Lower leg skin (tissue), 4 donors: ENCODE measurements at regions not wholly inside any gene's neighbourhood (a gene's known extent, or its start where the extent isn't known, plus 50 kb on each side); places are given as distances from the start of the nearest gene placed in this dataset.

Experiments
- DNase-seq, 2 donors: peaks; one replicate each; pipeline ENCODE4 v3.0.0-alpha.2; 2019; ENCODE audit warnings: low spot score in 2 of 2
- H3K4me3 ChIP-seq: fragments of 200-600 bp; sonication (generic); 2 replicates; pipeline ENCODE4 v1.5.1; 2017; ENCODE audit warnings: mild to moderate bottlenecking, low read depth; ENCODE audit not compliant: poor library complexity, severe bottlenecking
- CTCF ChIP-seq, 3 donors: fragments of 450-650 bp; IDR thresholded peaks; one replicate each; pipeline ENCODE4 v1.5.1; 2016; ENCODE audit warnings: antibody characterized with exemption in 3 of 3, mild to moderate bottlenecking in 3 of 3, moderate library complexity in 2 of 3
- POLR2A ChIP-seq, 2 donors: fragments of 450-650 bp; IDR thresholded peaks; one replicate each; pipeline ENCODE4 v1.6.1; 2016 to 2017; ENCODE audit warnings: antibody characterized with exemption in 2 of 2, mild to moderate bottlenecking in 1 of 2, moderate library complexity in 1 of 2
- WGBS, 2 donors: methylation state at CpG; one replicate each; pipeline ENCODE4 v1.1.5; 2018; 5-methylcytosine and 5-hydroxymethylcytosine counted together
- intact Hi-C: fragments of 100-400 bp; cut with DNase I; formaldehyde crosslinking; loops from one replicate; pipeline ENCODE4 v1.15.0; 2023; ENCODE audit warnings: low total_unique reads

GRCh38 chr16:65280845-65281512 is 159.1 kb upstream of the CDH11 start:
- TF ChIP-seq CTCF (IDR thresholded peaks at IDR 0.05) (no peak), POLR2A (IDR thresholded peaks at IDR 0.05) (no peak)
- intact Hi-C loops, result no loop called here

GRCh38 chr16:65279576-65279975 is 157.7 kb upstream of the CDH11 start:
- H3K4me3 ChIP-seq, result no peak overlapping the region
- no peak for DNase-seq
- TF ChIP-seq CTCF (IDR thresholded peaks at IDR 0.05), result no peak
- TF ChIP-seq POLR2A (IDR thresholded peaks at IDR 0.05), result no peak
- 97 to 100% methylated on average over 1 of the region's 1 CpG for WGBS, 2 donors
- intact Hi-C loops, result no loop called here

More at GRCh38 chr16:65280845-65281512, 159.1 kb upstream of the CDH11 start:
- DNase-seq, result no peak
- 70 to 74% methylated on average over 8 of the region's 8 CpGs for WGBS, 2 donors
- H3K4me3 ChIP-seq, result no peak overlapping the region

GRCh38 chr16:65278874-65279273 is 157.0 kb upstream of the CDH11 start:
- WGBS, 2 donors, result 69 to 78% methylated on average over 6 of the region's 6 CpGs
- TF ChIP-seq POLR2A (IDR thresholded peaks at IDR 0.05) (no peak), CTCF (IDR thresholded peaks at IDR 0.05) (no peak)
- H3K4me3 ChIP-seq, result no peak overlapping the region
- intact Hi-C loops, result no loop called here
- no peak for DNase-seq

DNA sequence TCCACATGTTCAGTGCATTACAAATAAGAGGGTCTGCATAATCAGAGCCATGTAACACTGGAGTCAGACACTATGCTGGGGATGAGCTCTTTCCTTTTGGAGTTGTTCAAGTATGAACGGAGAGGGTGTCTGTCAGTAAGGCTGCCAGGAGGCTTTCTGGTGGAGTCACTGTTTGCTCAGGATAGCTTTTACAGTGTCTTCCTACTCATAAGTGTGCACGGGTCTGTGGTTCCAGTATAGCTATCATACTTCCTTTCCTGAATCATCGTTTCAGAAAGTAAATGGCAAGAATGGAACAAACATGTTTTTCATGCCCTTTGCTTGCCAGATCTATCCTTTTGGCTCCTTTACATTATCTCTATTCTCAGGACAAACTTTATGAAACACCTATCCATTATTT is 152.7 kb upstream of the CDH11 start:
- no peak overlapping the region for H3K4me3 ChIP-seq
- DNase-seq, result no peak
- WGBS, 2 donors, result 62 to 78% methylated on average over 3 of the region's 3 CpGs
- intact Hi-C loops, result no loop called here
- TF ChIP-seq POLR2A (IDR thresholded peaks at IDR 0.05) (no peak), CTCF (IDR thresholded peaks at IDR 0.05) (no peak)

DNA sequence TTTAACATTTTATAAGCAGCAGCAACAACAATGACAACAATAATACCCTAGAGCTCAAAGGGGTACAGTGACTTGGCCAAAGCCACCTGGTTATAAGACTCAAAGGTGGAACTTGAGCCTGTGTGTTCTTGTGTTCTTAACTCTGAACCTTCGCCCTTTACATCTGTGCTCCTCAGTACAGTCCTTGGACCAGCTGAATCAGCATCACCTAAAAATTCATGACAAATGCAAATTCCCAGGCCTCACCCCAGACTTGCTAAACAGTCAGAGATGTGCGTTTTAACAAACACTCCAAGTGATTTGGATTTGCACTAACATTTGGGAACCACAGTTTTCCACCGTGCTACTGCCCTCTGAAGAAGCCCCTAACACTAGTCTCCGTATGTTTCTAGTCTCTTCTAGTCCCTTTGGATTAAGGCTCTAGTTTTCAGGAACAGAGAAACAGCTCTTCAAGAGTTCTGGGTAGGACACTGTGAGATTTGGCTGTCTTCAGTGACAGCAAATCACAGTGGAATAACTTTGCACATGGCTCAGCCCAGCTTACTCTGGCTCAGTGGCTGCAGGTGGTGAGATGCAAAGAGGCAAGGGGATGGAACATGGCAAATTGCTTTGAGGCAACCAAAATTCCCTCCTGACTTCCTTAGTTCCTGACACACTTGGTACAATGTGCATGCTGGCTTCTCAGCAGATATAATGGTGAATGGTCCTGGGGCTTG is 151.0 kb upstream of the CDH11 start:
- TF ChIP-seq CTCF (IDR thresholded peaks at IDR 0.05), result no peak
- no peak for TF ChIP-seq POLR2A (IDR thresholded peaks at IDR 0.05)
- intact Hi-C loops, result no loop called here
- no peak overlapping the region for H3K4me3 ChIP-seq
- no peak for DNase-seq
- 91% methylated on average over 4 of the region's 4 CpGs for WGBS, 2 donors
